SK-N-SH (cell line): ENCODE measurements at regions not wholly inside any gene's neighbourhood (a gene's known extent, or its start where the extent isn't known, plus 50 kb on each side); places are given as distances from the start of the nearest gene placed in this dataset.

Experiments
- CTCF ChIP-seq: fragments of 200-600 bp; sonication (generic); IDR thresholded peaks from 2 replicates; pipeline ENCODE4 v1.6.1; 2017; ENCODE audit warnings: antibody characterized with exemption, mild to moderate bottlenecking, moderate library complexity
- MXI1 ChIP-seq: IDR thresholded peaks from 2 replicates; pipeline ENCODE4 v1.6.1; 2012; ENCODE audit warnings: mild to moderate bottlenecking, low read depth, low read length, improper control_type of control experiment
- NRF1 ChIP-seq: IDR thresholded peaks from 2 replicates; pipeline ENCODE4 v1.6.1; 2012; ENCODE audit warnings: low read depth, mild to moderate bottlenecking, low read length
- RAD21 ChIP-seq: IDR thresholded peaks from 2 replicates; pipeline ENCODE4 v1.6.1; 2012; ENCODE audit warnings: mild to moderate bottlenecking, low read length
- RCOR1 ChIP-seq: fragments of 150-350 bp; IDR thresholded peaks from 2 replicates; pipeline ENCODE4 v1.6.1; 2017; ENCODE audit warnings: antibody characterized with exemption, low read length
- RFX5 ChIP-seq: IDR thresholded peaks from 2 replicates; pipeline ENCODE4 v1.6.1; 2012; ENCODE audit warnings: mild to moderate bottlenecking, improper control_type of control experiment, low read length
- TCF12 ChIP-seq: IDR thresholded peaks from 2 replicates; pipeline ENCODE4 v1.4.0; 2012
- USF2 ChIP-seq: fragments of 150-350 bp; IDR thresholded peaks from 2 replicates; pipeline ENCODE4 v1.6.1; 2017; ENCODE audit warnings: antibody characterized with exemption, low read length, low read depth, borderline replicate concordance
- ZBTB33 ChIP-seq: IDR thresholded peaks from 2 replicates; pipeline ENCODE4 v1.4.0; 2012; ENCODE audit warnings: low read depth, borderline replicate concordance

DNA sequence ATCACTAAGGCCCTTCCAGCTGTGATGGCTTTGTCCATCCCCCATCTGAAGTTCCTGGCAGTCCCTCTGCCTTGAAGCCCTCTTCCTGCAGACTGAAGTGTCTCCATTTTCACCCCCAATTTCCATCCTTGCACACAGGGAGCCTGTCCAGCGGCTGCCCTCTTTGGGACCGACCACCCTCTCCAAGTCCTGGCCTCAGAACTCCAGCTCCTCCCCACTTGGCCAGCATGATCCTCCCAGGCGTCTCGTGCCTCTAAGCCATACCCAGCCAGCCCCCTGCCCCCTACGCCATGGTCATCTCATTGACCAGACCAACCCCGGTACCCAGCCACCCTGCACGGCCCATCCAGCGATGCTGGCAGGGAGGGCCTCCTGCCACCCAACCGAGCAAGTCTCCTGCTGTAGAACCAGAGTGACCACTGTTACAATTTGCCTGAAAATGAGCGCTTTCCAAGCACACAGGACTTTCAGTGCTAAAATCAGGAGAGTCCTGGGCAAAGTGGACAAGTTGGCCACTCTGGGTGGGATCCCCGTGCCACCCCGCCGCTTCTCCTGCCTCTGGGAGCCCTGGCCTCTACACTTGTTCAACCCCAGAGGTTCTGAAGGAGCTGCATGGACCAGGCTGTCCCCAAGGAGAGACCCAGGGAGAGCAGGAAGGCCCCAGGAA is 362.0 kb downstream of the SEC14L1 start:
- TF ChIP-seq RCOR1 (no peak), CTCF (no peak), MXI1 (no peak), NRF1 (no peak), TCF12 (no peak), ZBTB33 (no peak), USF2 (no peak), RAD21 (no peak), RFX5 (no peak)
